ENCODE measurements at regions not wholly inside any gene's neighbourhood (a gene's known extent, or its start where the extent isn't known, plus 50 kb on each side); places are given as distances from the start of the nearest gene placed in this dataset.

GRCh38 chr3:139830817-139831216 is 104.2 kb upstream of the CLSTN2 start:
- Histone ChIP-seq H3K4me3 (ENCODE audit: control extremely low read depth in 1 of 5, extremely low read depth in 1 of 5, insufficient read depth in 1 of 5, low read depth in 2 of 5, low read length in 4 of 5) (no peak overlapping the region), H2AFZ (ENCODE audit: insufficient read depth, low read depth, low read length, poor library complexity, severe bottlenecking) (no peak overlapping the region), H3K9me3 (ENCODE audit: control extremely low read depth in 1 of 3, control insufficient read depth in 2 of 3, insufficient read depth in 1 of 3, low read length in 2 of 3) (peaks cover 0 to 5% (median 0%) of the 10 kb centered on the region in 3 donors), H4K20me1 (ENCODE audit: control insufficient read depth, insufficient read depth, low read length, poor library complexity, severe bottlenecking) (no peaks in the 10 kb centered on the region), H3K79me2 (ENCODE audit: control insufficient read depth, insufficient read depth, low read length) (no peaks in the 10 kb centered on the region), H3K27me3 (replicated peaks in 1 of 4; ENCODE audit: control extremely low read depth in 1 of 4, control insufficient read depth in 3 of 4, insufficient read depth in 4 of 4, low read length in 3 of 4) (no peaks in the 10 kb centered on the region), H3K4me2 (replicated peaks; ENCODE audit: low read depth, low read length, poor library complexity, severe bottlenecking) (no peak overlapping the region), H3K27ac (ENCODE audit: low read length in 2 of 2) (no peak overlapping the region), H3K36me3 (replicated peaks in 1 of 2; ENCODE audit: control extremely low read depth in 1 of 2, control insufficient read depth in 1 of 2, extremely low read depth in 1 of 2, insufficient read depth in 2 of 2, low read length in 1 of 2) (no peaks in the 10 kb centered on the region), H3K9ac (ENCODE audit: low read length) (no peak overlapping the region), H3K4me1 (ENCODE audit: control insufficient read depth in 2 of 2, insufficient read depth in 2 of 2, low read length in 2 of 2) (no peaks in the 10 kb centered on the region)
- ChIA-PET CTCF (interaction anchor here (0.6 kb wide), 1 partner anchor 167 kb away, joined by 5 read pairs; no protein-coding TSS in a partner anchor), POLR2A (no interaction called here)
- Mint-ChIP-seq H3K9me3 (ENCODE audit: insufficient read depth) (no peaks in the 10 kb centered on the region), H3K27ac (no peak overlapping the region), H3K4me3 (no peak overlapping the region), H3K27me3 (no peaks in the 10 kb centered on the region), H3K4me1 (no peaks in the 10 kb centered on the region)
- intact Hi-C loops (cut with micrococcal nuclease), result no loop called here
- ATAC-seq (ENCODE audit: low read depth), result no peak
- no peak for DNase-seq
- TF ChIP-seq EZH2 (IDR thresholded peaks at IDR 0.05; ENCODE audit: borderline replicate concordance, insufficient read depth, low read depth, low read length, poor library complexity, severe bottlenecking) (no peak), CTCF (IDR thresholded peaks at IDR 0.05) (no peak)
- WGBS (ENCODE audit: insufficient coverage), result 77% methylated on average over 9 of the region's 11 CpGs

- Histone ChIP-seq H3K4me1 (ENCODE audit: control insufficient read depth in 2 of 2, insufficient read depth in 2 of 2, low read length in 2 of 2) (no peaks in the 10 kb centered on the region), H3K9ac (ENCODE audit: low read length) (no peak overlapping the region), H3K27ac (ENCODE audit: low read length in 2 of 2) (no peak overlapping the region), H3K27me3 (replicated peaks in 1 of 4; ENCODE audit: control extremely low read depth in 1 of 4, control insufficient read depth in 3 of 4, insufficient read depth in 4 of 4, low read length in 3 of 4) (no peaks in the 10 kb centered on the region), H3K36me3 (replicated peaks in 1 of 2; ENCODE audit: control extremely low read depth in 1 of 2, control insufficient read depth in 1 of 2, extremely low read depth in 1 of 2, insufficient read depth in 2 of 2, low read length in 1 of 2) (no peaks in the 10 kb centered on the region), H3K79me2 (ENCODE audit: control insufficient read depth, insufficient read depth, low read length) (no peaks in the 10 kb centered on the region), H4K20me1 (ENCODE audit: control insufficient read depth, insufficient read depth, low read length, poor library complexity, severe bottlenecking) (no peaks in the 10 kb centered on the region), H3K9me3 (ENCODE audit: control extremely low read depth in 1 of 3, control insufficient read depth in 2 of 3, insufficient read depth in 1 of 3, low read length in 2 of 3) (peaks cover 0 to 3% (median 0%) of the 10 kb centered on the region in 3 donors), H3K4me2 (replicated peaks; ENCODE audit: low read depth, low read length, poor library complexity, severe bottlenecking) (no peak overlapping the region), H2AFZ (ENCODE audit: insufficient read depth, low read depth, low read length, poor library complexity, severe bottlenecking) (no peak overlapping the region), H3K4me3 (ENCODE audit: control extremely low read depth in 1 of 5, extremely low read depth in 1 of 5, insufficient read depth in 1 of 5, low read depth in 2 of 5, low read length in 4 of 5) (no peak overlapping the region)
- WGBS (ENCODE audit: insufficient coverage), result no CpG with 5 or more reads among the region's 1 CpG
- DNase-seq (no peak), ATAC-seq (ENCODE audit: low read depth) (no peak)
- no peaks in the 10 kb centered on the region for H3K4me1 Mint-ChIP-seq
- intact Hi-C loops (cut with micrococcal nuclease), result no loop called here
- no peak overlapping the region for H3K4me3 Mint-ChIP-seq
- CTCF ChIA-PET, result no interaction called here
- H3K9me3 Mint-ChIP-seq (ENCODE audit: insufficient read depth), result no peaks in the 10 kb centered on the region
- TF ChIP-seq CTCF (IDR thresholded peaks at IDR 0.05), result no peak
- no peak for TF ChIP-seq EZH2 (IDR thresholded peaks at IDR 0.05; ENCODE audit: borderline replicate concordance, insufficient read depth, low read depth, low read length, poor library complexity, severe bottlenecking)
- POLR2A ChIA-PET, result no interaction called here
- no peak overlapping the region for H3K27ac Mint-ChIP-seq
- H3K27me3 Mint-ChIP-seq, result no peaks in the 10 kb centered on the region
These were observed 107.2 kb upstream of the CLSTN2 start for GRCh38 chr3:139827833-139828232.
